Peyer's patch (tissue), 4 donors: ENCODE measurements at regions not wholly inside any gene's neighbourhood (a gene's known extent, or its start where the extent isn't known, plus 50 kb on each side); places are given as distances from the start of the nearest gene placed in this dataset.

Source experiments
- DNase-seq, 3 donors: peaks; one replicate each; pipeline ENCODE4 v3.0.0-alpha.2; 2017 to 2019
- H3K27ac ChIP-seq, 4 donors: fragments of 200-600 bp; sonication (generic); one replicate each; pipeline ENCODE4 v1.5.1; 2016 to 2019
- H3K27me3 ChIP-seq, 2 donors: fragments of 200-600 bp; sonication (generic); one replicate each; pipeline ENCODE4 v1.5.1; 2019
- H3K36me3 ChIP-seq, 3 donors: fragments of 200-600 bp; sonication (generic); one replicate each; pipeline ENCODE4 v1.5.1; 2016 to 2019
- H3K4me1 ChIP-seq, 4 donors: fragments of 200-600 bp; sonication (generic); one replicate each; pipeline ENCODE4 v1.5.1; 2016 to 2019
- H3K4me3 ChIP-seq, 4 donors: fragments of 200-600 bp; sonication (generic); 1 replicate in 3 of 4; 2 replicates in 1 of 4; pipeline ENCODE4 v1.5.1; 2016 to 2019; ENCODE audit warnings: mild to moderate bottlenecking in 1 of 4
- H3K9me3 ChIP-seq, 4 donors: fragments of 200-600 bp; sonication (generic); one replicate each; pipeline ENCODE4 v1.5.1; 2016 to 2019; ENCODE audit warnings: mild to moderate bottlenecking in 1 of 4
- CTCF ChIP-seq, 6 experiments: fragments of 450-650 bp in 4 of 6; fragments of 200-600 bp in 2 of 6; sonication (generic) in 1 of 6; IDR thresholded peaks; one replicate each; pipeline ENCODE4 v1.5.1; 2017 to 2019; ENCODE audit warnings: antibody characterized with exemption in 6 of 6, mild to moderate bottlenecking in 3 of 6, moderate library complexity in 1 of 6
- POLR2A ChIP-seq, 2 donors: fragments of 450-650 bp; IDR thresholded peaks; one replicate each; pipeline ENCODE4 v1.5.1; 2017; ENCODE audit warnings: antibody characterized with exemption in 2 of 2, mild to moderate bottlenecking in 2 of 2, moderate library complexity in 2 of 2

GRCh38 chr20:58091810-58092209 is 136.6 kb downstream of the ANKRD60 start:
- no peak for TF ChIP-seq CTCF (IDR thresholded peaks at IDR 0.05)
- no peak for TF ChIP-seq POLR2A (IDR thresholded peaks at IDR 0.05)
- H3K36me3 ChIP-seq: no peaks in the 10 kb centered on the region
- no peaks in the 10 kb centered on the region for H3K9me3 ChIP-seq

DNA sequence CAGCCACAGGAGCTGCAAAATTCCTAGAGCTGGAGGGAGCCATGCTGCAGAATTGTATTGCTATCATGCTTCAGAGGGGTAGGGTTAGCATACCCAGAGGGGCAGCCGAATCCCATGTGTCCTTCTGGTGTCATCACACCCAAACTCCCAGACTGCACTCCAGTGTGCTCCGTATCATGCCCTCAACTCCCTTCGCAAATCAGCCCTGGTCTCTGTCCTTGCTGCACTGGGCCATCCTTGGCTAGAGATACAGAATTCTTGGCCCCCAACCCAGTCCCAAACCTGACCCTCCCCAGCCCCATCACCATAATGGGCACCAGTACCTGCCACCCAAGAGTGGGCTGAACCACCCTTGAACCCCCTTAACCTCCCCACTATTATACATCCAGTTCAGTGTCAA is 138.3 kb downstream of the ANKRD60 start:
- no peak for DNase-seq
- no peaks in the 10 kb centered on the region for H3K4me1 ChIP-seq
- H3K36me3 ChIP-seq: no peaks in the 10 kb centered on the region
- no peak overlapping the region for H3K27ac ChIP-seq
- no peak overlapping the region for H3K4me3 ChIP-seq
- no peaks in the 10 kb centered on the region for H3K9me3 ChIP-seq
- no peaks in the 10 kb centered on the region for H3K27me3 ChIP-seq
- no peak for TF ChIP-seq CTCF (IDR thresholded peaks at IDR 0.05)
- TF ChIP-seq POLR2A (IDR thresholded peaks at IDR 0.05): no peak

More at GRCh38 chr20:58091810-58092209, 136.6 kb downstream of the ANKRD60 start:
- no peaks in the 10 kb centered on the region for H3K27me3 ChIP-seq
- H3K4me1 ChIP-seq: no peaks in the 10 kb centered on the region
- no peak overlapping the region for H3K27ac ChIP-seq
- no peak overlapping the region for H3K4me3 ChIP-seq
- DNase-seq: no peak

DNA sequence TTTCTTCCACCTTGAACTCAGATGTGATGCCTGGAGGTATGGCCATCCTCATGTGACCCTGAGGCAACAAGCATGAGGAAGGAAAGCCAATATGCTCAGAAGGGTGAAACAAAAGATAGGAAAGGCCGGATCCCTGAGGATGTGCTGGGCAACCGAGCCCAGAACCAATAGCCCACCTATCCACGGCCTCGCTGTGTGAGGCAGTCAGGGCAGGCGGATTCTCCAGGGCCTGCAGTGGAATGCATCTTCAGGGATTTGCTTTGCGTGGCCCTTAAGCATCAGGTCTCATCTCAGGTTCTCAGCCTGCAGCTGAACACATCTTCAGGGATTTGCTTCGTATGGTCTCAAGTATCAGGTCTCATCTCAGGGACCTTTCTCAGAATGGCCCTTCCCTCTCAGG is 139.8 kb downstream of the ANKRD60 start:
- H3K27me3 ChIP-seq: no peaks in the 10 kb centered on the region

GRCh38 chr20:58088105-58088504 is 140.3 kb downstream of the ANKRD60 start:
- Histone ChIP-seq H3K4me3 (no peak overlapping the region), H3K36me3 (no peaks in the 10 kb centered on the region), H3K4me1 (no peaks in the 10 kb centered on the region), H3K27ac (no peak overlapping the region), H3K9me3 (no peaks in the 10 kb centered on the region), H3K27me3 (no peaks in the 10 kb centered on the region)
- TF ChIP-seq CTCF (IDR thresholded peaks at IDR 0.05) (no peak), POLR2A (IDR thresholded peaks at IDR 0.05) (no peak)
- DNase-seq: no peak

More for the DNA sequence above, 139.8 kb downstream of the ANKRD60 start:
- no peak for DNase-seq
- no peaks in the 10 kb centered on the region for H3K36me3 ChIP-seq
- H3K9me3 ChIP-seq: no peaks in the 10 kb centered on the region
- no peak overlapping the region for H3K27ac ChIP-seq
- no peaks in the 10 kb centered on the region for H3K4me1 ChIP-seq
- no peak for TF ChIP-seq POLR2A (IDR thresholded peaks at IDR 0.05)
- TF ChIP-seq CTCF (IDR thresholded peaks at IDR 0.05): no peak
- no peak overlapping the region for H3K4me3 ChIP-seq

GRCh38 chr20:58087562-58087858 is 140.9 kb downstream of the ANKRD60 start:
- TF ChIP-seq CTCF (IDR thresholded peaks at IDR 0.05) (no peak), POLR2A (IDR thresholded peaks at IDR 0.05) (no peak)

More at GRCh38 chr20:58087562-58087858, 140.9 kb downstream of the ANKRD60 start:
- Histone ChIP-seq H3K27ac (no peak overlapping the region), H3K9me3 (no peaks in the 10 kb centered on the region), H3K4me1 (no peaks in the 10 kb centered on the region), H3K4me3 (no peak overlapping the region), H3K36me3 (no peaks in the 10 kb centered on the region), H3K27me3 (no peaks in the 10 kb centered on the region)
- DNase-seq: no peak
